D721Med (cell line): ENCODE measurements at regions not wholly inside any gene's neighbourhood (a gene's known extent, or its start where the extent isn't known, plus 50 kb on each side); places are given as distances from the start of the nearest gene placed in this dataset.
"Not testable (repeated sequence)": the region's sequence is repeated elsewhere in the genome, so short reads cannot be mapped to it uniquely, and the experiment has no call there.

Experiments
- DNase-seq: peaks from one replicate; pipeline ENCODE4 v3.0.0; 2011; ENCODE audit warnings: low spot score; ENCODE audit not compliant: insufficient read length
- FAIRE-seq: peaks from 2 replicates; lab custom pipeline; 2011; peaks lifted over from hg19 to GRCh38; lab: Jason Lieb, UNC
- CTCF ChIP-seq: IDR thresholded peaks from 2 replicates; pipeline ENCODE4 v1.5.1; 2012; ENCODE audit warnings: mild to moderate bottlenecking, control low read depth; ENCODE audit not compliant: insufficient read depth; ENCODE audit errors: missing control alignments

- no peak for FAIRE-seq
- no peak for TF ChIP-seq CTCF
- no peak for DNase-seq
Observed at GRCh38 chr2:21194147-21194546, 70.4 kb downstream of the TDRD15 start.

- DNase-seq (no peak), FAIRE-seq (peak; percentile 44)
- no peak for TF ChIP-seq CTCF
Observed at GRCh38 chr2:21194858-21195271, 71.1 kb downstream of the TDRD15 start.

- no peak for DNase-seq
- no peak for TF ChIP-seq CTCF
- no peak for FAIRE-seq
Observed at GRCh38 chr2:21195326-21195725, 71.6 kb downstream of the TDRD15 start.

- DNase-seq (no peak), FAIRE-seq (no peak)
- no peak for TF ChIP-seq CTCF
Observed at GRCh38 chr2:21198637-21199036, 74.9 kb downstream of the TDRD15 start.

- TF ChIP-seq CTCF = no peak
- no peak for DNase-seq
- no peak for FAIRE-seq
Observed at GRCh38 chr2:21203976-21204375, 80.2 kb downstream of the TDRD15 start.

- FAIRE-seq, DNase-seq: not testable (repeated sequence)
Observed at GRCh38 chr2:21214085-21214484, 90.3 kb downstream of the TDRD15 start.

GRCh38 chr2:21217442-21217841 lies 93.7 kb downstream of the TDRD15 start:
- TF ChIP-seq CTCF = no peak
- FAIRE-seq (no peak), DNase-seq (no peak)

GRCh38 chr2:21220930-21221329 lies 97.2 kb downstream of the TDRD15 start:
- FAIRE-seq = no peak
- no peak for TF ChIP-seq CTCF
- DNase-seq = no peak
